GM13976 (cell line): ENCODE measurements at regions not wholly inside any gene's neighbourhood (a gene's known extent, or its start where the extent isn't known, plus 50 kb on each side); places are given as distances from the start of the nearest gene placed in this dataset.

ENCODE experiments used
- DNase-seq: peaks from one replicate; pipeline ENCODE4 v3.0.0; 2012; ENCODE audit warnings: low spot score
- in situ Hi-C: fragments of 300-500 bp; cut with MboI; formaldehyde crosslinking; loops from one replicate; pipeline ENCODE4 v1.12.0; 2022; ENCODE audit warnings: low sequenced_read_pairs, mixed read lengths, inconsistent platforms; ENCODE audit not compliant: unreplicated experiment
- TF ChIP-seq, protein P1 (sequence below): IDR thresholded peaks from 2 replicates; pipeline ENCODE4 v1.5.1; 2012; ENCODE audit warnings: borderline replicate concordance, mild to moderate bottlenecking; ENCODE audit not compliant: insufficient read depth; ENCODE audit errors: extremely low read depth, missing control alignments, control extremely low read depth

- TF ChIP-seq, protein P1, sequence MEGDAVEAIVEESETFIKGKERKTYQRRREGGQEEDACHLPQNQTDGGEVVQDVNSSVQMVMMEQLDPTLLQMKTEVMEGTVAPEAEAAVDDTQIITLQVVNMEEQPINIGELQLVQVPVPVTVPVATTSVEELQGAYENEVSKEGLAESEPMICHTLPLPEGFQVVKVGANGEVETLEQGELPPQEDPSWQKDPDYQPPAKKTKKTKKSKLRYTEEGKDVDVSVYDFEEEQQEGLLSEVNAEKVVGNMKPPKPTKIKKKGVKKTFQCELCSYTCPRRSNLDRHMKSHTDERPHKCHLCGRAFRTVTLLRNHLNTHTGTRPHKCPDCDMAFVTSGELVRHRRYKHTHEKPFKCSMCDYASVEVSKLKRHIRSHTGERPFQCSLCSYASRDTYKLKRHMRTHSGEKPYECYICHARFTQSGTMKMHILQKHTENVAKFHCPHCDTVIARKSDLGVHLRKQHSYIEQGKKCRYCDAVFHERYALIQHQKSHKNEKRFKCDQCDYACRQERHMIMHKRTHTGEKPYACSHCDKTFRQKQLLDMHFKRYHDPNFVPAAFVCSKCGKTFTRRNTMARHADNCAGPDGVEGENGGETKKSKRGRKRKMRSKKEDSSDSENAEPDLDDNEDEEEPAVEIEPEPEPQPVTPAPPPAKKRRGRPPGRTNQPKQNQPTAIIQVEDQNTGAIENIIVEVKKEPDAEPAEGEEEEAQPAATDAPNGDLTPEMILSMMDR = no peak
- in situ Hi-C loops = no loop called here
- DNase-seq = no peak
Measured at GRCh38 chr18:71130351-71130750, 841.5 kb downstream of the SOCS6 start.

DNA sequence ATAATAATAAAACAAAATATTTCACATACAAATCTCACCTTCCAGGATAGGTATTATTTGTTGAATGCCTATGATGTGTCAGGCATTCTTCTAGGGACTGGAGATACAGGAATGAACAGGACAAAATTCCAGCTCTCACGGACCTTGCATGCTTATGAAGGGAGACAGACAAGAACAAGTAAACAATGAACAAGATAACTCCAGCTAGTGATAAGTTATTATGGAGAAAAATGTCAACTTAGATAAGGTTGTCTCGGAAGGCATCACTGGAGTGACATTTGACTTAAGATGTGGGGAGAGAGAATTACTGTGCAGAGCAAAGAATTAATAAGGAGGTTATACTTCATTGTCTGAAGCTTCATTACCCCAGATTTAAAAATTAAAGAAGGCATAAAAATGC lies 836.7 kb downstream of the SOCS6 start:
- no peak for DNase-seq
- TF ChIP-seq, protein P1 = no peak
- in situ Hi-C loops = no loop called here

GRCh38 chr18:71116535-71116934 lies 827.7 kb downstream of the SOCS6 start:
- in situ Hi-C loops = no loop called here
- TF ChIP-seq, protein P1 = no peak
- DNase-seq = no peak

DNA sequence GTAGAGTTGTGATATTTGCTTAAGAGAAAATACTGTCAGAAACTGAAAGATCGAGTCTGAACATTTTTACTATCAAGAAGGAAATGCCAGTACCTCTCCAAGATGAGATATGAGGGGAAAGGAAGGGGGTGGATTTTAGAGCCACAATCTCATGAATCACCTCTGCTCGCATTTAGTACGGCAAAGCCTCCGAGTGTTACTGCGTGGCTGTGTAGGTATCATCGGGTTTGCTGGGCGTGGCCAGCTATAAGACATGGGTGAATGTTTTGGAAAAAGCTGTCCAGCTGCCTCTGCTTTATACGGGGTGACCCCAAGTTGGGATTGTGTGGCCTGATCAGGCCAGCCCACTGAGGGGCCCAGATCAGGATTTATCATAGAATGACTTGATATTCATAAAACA lies 826.4 kb downstream of the SOCS6 start:
- in situ Hi-C loops = no loop called here
- no peak for DNase-seq
- TF ChIP-seq, protein P1 = no peak

DNA sequence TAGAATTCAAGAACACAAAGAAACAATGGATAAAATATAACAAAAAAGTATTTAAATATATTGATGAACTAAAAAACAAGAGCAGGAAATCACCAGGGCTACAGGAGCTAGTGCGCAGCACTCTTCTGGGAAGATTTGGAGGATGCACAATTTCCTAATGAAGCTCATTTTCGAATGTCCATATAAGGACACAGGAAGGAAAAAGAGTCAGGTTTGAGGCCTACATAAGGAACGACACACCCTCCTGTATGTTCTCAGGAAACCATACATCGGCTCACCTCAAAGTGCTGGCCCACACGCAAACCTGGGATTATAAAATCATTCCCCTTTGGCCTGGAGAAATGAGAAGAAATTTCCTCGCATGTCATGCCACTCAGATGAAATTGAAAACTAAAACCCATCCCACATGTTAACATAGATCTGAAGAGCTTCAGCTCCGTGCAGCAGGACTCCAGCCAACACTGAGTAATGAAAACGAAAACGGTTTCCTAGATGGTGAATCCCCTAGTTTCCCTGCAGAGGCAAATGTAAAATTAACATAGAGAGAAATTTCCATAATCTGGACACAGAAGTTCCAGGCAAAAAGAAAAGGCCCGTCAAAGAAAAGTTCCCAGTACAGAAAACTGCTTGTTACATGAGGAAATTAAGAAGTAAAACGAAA lies 825.8 kb downstream of the SOCS6 start:
- in situ Hi-C loops = no loop called here

GRCh38 chr18:71107244-71107643 lies 818.4 kb downstream of the SOCS6 start:
- TF ChIP-seq, protein P1 = no peak
- no peak for DNase-seq
- in situ Hi-C loops = no loop called here

More for the DNA sequence above, 825.8 kb downstream of the SOCS6 start:
- DNase-seq = no peak
- TF ChIP-seq, protein P1 = no peak
